Middle frontal gyrus (tissue), 1 donor: ENCODE measurements at regions not wholly inside any gene's neighbourhood (a gene's known extent, or its start where the extent isn't known, plus 50 kb on each side); places are given as distances from the start of the nearest gene placed in this dataset.

Experiments
- DNase-seq: peaks from one replicate; pipeline ENCODE4 v3.0.0-alpha.2; 2015; ENCODE audit warnings: low spot score; ENCODE audit errors: extremely low spot score

DNA sequence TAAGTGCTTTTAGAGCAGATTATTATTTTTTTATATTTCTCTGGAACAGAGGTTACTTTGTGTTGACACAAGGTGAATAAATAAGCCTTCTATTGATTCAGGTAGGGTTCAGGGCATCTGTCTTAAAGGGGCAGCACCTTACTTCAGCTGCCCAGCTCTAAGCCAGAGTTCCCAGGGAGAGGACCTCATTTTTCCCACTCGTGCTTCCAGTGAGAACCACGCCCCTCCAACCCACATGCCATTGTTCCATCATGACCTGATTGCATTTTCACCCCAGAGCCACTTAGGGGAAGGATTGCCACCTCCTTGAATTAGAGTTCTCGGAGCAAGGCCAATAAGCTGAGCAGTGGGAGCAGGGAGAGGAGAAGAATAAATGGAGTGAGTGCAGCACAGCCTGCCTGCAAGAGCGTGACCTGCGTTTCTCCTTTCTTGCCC is 104.3 kb upstream of the FRY start:
- no peak for DNase-seq

DNA sequence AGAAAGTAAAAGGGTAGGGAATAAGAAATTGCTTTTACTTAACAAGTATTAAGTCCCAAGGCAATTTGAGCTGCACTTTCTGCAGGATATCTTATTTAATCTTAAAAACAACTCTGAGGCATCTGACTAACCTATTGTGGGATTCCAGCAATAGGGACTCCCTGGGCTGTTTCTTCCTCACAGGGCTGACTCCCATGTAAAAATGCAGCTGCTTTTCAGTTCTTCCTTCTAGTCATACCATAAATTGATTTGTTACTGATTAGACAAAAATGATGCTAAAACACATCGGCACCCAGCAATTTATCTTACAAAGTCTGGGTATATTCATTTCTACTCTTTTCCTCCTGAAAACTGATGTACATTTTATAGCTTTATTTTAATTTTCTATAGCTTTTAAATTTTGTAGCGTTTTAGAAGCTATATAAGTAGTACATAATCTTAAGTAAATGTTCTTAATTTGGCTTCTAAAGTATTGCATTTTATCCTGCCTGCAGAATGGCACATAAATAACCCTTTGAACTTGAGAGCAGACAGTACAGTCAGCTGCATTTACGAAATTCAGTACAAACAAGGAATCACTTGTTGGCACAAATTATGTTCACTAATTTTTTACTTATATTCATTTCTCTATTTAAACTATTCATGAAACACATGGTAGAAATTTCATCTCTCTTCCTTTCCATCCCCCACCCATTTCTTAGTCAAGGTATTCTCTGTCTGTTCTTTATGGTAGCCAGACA is 102.4 kb upstream of the FRY start:
- DNase-seq = no peak

DNA sequence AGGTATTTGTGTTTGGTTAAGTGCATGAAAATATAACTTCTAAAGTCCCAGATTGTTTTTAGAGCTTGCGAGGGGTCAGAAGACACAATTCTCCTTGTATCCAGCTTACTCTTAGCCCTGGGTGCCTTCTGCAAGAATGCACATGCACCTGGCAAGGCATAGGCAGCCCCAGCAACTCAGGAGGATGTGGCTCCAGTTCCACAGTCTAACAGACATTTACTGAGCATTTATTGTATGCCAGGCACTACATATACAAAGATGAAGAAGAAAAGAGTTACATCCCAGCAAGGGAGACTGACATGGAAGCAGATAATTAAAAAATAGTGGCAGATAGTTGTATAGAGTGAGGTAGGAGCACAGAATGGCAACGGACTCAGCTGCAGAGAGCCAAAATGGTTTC is 101.1 kb upstream of the FRY start:
- no peak for DNase-seq

DNA sequence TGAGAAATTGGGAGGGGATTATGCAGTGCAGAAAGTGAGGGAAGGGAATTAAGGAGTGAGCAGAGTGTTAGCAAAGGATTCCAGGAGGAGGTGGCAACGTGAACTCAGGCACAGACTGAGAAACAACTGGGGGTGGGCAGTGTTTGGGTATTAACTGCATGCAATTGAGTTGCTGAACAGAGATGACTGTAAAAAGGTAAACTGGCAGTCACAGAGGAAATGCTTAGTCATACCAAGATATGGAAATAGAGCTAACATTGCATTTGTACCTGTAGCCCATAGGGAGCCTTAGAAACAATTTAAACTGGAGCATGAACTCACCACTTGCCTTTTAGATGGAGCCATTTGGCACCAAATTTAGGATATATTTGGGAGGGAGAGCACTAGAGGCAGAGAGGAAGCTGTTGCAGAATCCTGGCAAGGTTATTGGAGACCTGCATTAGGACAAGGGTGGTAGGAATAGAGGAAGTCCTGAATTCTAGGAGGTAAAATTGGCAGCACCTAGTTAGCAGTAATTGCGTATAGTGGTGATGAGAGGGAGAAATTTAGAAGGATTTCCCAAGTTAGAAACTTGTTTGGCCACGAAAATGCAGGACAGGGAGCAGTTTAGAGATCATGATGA is 100.6 kb upstream of the FRY start:
- no peak for DNase-seq

DNA sequence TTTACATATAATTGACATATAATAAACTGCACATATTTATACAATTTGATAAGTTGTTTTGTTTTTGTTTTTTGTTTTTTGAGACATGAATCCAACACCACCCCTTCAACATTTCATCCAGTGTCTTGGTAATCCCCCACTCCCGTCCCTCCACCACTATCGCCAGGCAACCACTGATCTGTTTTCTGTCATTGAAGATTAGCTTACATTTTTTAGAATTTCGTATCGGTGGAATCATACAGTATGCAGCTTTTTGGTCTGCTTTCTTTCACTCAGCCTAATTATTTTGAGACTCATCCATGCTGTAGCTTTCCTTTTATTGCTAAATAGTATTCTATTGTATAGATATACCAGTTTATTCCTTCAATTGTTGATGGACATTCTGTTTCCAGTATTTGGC is 94.1 kb upstream of the FRY start:
- no peak for DNase-seq

DNA sequence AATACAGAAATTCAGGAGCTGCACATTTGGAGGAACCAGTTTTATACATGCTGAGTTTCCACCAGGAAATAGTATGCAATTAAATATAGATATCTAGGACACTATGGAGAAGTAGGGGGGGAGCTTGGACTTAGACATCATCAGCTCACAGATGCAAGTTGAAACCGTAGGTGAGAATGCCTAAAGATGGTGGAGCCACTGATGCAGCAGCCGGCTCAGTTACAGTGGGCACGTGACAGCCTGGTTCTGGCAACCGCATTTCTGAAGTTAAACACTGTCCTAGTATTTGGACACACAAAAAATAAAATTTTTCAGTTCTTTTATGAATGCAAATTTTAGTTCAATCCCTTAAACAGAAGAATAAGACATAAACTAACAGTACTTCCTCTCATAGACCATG is 91.5 kb upstream of the FRY start:
- DNase-seq = no peak

DNA sequence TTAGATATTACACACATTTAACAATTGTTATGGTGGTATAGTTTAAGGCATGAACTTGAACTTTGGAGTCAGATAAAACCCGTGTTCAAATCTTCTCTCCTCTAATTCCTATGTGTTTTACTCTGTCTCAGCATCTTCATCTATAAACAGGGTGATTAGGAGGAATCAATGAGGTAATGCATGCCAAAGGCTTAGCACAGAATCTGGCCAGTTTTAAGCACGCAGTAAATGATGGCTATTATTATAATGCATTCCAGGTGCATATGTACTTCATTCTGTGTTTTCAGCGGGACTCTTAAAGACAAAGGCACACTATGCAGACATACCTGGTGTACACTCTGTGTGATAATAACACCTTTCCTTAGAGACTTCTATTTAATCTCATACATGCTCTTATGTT is 88.0 kb upstream of the FRY start:
- DNase-seq = no peak

DNA sequence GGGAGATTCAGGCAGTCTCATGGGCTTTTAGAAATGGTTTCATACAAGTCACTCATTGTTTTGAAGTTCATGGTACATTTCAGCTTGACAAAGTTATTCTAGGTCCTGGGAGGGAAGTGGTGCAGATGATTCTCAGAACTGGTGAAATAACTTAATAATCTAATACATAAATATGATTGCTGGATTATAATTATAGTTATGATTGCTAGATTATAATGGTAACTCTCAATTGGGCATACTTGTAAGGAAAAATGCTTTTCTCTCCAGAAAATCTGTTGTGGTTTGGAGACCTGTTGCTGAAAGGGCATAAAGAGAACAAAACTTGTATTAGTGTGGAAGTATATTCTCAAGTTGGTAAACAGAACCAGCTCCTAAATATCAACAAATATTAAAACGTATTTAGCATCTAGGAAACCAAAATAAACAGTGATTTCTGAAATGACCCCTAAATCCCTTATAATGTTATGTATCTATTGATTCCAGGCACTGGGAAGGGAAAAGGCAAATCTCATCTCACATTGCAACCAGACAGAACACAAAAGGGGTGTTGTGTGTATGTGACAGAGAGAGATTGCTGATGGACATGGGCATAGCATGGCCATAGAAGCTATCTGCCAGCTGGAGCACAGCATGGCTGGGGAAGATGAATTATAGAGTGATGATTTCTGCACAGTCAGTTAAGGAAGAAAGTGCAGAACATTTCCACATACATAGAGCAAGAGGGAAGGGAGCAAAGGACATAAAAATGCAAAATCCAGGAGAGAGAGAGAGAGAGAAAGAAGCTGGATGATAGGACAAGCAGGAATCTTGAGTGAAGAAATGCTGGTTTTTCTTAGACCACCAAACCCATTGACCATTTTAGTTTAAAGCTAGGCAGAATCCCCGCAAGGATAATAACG is 87.1 kb upstream of the FRY start:
- DNase-seq = no peak

DNA sequence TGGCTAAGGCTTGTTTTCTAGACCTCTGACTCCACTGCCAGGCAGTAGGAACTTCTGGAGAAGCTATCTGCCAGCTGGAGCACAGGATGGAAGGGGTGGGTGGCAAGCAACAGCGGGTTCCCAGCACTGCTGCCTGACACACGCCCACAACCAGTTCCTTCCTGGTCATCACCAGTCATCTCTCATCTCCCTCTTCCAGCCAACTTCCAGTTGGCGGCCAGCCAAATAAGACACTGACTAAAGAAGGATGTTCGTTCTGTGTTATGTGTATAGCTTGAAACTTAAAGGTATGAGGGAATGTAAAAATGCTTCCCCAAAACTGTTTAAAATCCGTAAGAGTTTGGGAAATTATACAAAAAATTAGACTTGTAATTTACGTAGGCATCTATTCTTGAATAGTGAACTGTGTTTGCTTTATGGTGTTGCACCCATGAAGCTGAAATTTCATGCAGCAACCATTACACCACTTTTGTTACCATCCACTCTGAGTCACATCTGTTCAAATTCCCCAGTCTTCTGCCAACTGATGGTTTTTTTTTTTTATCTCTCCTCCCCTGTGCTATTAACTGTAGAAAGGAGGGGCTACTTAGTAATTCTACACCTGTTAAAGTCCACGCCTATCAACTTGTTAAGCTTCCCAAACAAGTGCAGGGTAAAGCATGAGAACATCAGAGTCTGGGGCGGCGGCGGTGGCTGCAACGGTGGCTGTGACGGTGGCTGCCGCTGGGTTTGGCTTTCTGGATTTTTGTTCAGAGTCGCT is 86.2 kb upstream of the FRY start:
- DNase-seq = peak; percentile 27

DNA sequence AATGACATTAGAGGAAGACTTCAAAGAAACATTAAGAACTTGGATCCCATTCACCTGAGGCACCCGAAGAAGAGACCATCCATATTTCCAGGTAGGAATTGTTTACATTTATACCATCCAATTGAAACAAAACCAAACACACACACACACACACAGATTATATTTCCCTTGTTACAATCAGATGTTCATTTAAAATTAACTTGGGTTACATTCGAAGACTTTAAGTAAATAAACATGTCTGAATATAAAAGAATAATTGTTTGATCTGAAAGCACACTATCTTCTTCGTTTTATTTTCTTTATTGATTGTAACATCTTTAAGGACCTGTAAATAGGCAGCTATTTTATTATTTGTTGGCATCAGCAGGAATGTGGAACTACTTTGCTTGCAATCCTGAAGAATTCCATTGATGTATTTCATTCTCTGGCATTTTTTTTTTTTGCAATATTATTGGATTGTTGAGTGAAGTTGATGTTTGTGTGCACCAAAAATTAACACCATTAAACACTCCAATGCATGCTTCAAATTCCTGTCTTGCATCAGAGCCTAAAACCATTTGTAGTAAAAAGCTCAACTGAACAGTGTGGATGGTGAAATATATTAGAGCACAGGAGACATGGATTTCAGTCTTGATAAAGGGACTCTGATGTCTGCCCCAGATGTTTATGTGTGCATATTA is 85.3 kb upstream of the FRY start:
- DNase-seq = no peak

DNA sequence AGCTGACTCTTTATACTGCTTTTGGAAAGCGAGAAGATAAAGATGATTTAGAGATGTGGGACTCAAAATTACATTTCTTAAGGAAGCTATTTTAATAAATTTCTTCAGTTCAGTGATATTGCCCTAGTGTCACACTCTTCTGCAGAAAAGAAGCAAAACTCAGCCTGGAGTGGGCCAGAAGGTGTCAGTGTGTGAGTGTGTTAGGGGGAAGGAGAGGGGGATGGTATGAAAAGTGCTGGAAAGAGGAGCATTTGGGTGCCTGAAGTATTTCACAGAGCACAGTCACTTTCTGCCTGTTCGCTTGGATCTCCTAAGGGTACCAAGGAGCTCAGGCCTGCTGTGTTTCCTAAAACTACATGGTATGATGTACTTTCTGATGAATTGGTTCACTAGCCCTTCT is 84.5 kb upstream of the FRY start:
- DNase-seq = no peak

DNA sequence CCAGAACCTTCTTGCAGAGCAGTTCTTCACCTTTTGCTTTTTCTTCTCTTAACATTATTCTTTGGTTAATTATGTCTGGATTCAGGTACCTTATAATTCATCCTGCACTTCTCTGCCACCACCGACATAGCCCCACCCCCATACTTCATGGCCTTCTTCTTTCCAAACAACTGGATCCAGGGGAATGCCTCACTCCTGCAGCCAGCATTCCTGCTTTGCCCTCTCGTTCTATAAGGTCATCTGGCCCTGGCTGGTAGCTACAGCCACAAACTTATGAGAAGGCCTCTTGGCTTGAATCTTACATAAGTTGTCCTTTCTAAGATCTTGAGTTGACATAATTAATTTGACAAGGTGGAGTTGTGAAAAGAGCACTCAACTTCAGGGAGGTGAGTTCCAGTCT is 84.1 kb upstream of the FRY start:
- DNase-seq = no peak

DNA sequence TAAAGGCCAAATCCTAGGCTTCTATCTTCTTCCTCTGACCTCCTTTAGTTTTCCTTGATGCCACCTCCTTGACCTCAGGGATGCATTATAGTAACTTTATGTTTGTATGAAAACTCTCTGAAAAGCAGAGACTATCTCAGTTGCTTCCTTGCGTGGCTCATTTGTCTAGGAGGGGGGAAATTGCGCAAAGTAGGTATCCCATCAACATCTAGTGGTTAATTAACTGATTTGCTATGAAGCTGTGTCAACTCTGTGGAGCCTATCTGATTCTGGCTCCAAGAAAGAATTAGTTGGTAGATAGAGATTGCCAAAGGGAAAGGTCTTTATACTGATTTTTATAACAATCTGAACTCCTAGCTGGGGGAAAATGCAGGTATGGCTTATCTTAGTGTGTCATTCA is 82.1 kb upstream of the FRY start:
- no peak for DNase-seq

DNA sequence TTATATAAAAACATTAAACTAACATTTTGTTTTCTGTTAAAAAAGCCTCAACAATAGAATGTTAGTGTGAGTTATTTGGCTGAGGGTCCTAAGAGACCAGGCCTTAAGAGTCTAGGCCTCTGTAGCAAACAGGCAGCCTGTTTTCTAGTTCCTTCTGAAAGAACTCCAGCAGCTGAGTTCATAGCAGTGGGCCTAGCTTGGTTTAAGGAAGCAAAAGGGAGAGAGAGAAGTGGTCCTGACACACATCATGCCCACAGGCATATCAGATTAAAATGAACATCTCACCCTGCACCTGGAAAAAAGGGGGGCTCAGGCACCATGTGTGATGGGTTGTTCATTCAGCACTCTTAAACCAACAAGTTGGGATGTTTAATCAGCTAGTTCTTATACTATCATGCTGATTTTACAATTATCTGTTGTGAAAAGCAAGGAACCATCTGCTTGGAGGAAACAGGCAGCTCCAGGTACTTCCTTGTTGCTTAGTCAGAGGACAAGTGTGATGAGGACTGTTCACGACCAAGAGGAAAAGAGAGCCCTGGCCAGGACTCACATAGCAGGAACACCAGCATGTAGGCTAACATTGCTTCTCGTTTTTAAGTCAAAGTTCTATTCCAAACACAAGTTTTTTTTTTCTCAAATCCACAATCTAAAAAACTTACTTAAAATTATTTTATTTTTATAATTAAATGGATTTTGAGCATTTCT is 81.3 kb upstream of the FRY start:
- no peak for DNase-seq

DNA sequence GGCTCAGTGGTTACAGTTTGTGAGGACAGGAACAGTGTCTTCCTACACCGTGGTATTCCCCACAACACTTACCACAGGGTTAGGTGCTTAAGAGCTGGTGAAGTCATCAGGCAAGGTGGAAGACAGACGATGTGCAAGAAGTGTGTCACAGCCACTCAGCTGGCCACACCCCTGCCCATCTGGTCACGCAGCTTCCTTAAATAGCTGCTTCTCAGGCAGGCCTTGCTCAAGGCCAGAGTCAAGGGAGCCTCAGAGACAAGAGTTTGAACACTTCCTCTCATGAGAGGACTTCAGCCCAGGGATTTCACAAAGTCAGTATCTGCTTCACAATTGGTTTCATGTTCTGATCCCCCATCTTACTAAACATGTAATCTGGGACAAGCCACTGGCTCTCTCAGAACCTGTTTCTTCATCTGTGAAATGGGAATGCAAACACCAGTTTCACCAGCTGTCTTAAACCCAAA is 80.3 kb upstream of the FRY start:
- no peak for DNase-seq

DNA sequence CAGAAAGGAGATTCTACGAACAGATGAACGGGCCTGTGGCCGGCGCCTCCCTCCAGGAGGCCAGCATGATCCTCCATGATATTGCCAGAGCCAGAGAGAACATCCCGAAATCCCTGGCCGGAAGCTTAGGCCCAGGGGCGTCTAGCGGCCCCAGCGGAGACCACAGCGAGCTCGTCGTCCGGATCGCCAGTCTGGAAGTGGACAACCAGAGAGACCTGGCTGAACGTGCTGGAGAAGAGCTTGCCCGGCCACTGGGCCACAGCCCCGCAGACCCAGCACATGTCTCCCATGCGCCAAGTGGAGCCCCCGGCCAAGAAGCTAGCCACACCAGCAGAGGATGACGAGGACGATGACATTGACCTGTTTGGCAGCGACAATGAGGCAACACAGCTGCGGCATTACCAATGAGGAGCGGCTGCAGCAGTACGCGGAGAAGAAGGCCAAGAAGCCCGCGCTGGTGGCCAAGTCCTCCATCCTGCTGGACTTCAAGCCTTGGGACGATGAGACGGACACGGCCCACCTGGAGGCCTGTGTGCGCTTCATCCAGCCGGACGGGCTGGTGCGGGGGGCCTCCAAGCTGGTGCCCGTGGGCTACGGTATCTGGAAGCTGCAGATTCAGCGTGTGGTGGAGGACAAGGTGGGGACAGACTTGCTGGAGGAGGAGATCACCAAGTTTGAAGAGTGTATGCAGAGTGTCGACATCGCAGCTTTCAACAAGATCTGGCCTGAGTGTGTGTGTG is 78.8 kb upstream of the FRY start:
- no peak for DNase-seq

DNA sequence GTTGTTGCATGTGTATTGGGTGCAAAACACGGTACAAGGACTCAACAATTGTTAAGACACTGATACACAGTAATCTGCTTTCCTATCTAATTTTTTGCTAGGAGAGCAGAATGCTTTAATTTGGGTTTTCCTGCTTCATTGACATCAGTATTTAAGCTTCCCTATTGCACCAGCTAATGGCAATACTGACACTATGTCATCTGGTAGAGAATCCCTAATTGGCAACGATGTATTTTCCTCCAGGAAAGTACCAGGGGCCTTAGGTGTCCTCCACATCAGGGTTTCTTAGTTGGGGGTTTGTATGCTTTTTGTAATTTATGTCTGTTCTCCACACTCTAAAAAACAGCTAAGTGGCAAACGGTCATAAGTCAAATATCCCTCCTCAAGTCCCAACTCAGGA is 76.5 kb upstream of the FRY start:
- DNase-seq = no peak

DNA sequence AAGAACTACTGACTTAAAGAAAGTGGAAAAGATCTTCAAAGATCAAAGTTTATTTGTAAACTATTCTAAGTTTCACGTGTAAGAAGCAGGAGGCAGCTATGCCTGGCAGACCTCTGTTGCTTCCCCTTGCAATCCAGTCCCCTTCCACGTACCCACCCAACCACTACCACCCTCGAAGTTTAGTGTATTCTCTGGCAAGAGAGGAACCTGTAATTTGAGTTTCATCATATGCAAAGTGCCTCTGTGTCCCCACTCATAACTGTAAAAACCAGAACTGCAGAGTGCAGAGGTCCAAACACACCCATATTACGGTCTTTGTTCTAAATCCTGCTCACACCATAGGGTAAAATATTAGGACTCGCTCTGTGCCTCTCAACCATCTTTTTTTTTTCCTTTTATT is 75.8 kb upstream of the FRY start:
- no peak for DNase-seq

DNA sequence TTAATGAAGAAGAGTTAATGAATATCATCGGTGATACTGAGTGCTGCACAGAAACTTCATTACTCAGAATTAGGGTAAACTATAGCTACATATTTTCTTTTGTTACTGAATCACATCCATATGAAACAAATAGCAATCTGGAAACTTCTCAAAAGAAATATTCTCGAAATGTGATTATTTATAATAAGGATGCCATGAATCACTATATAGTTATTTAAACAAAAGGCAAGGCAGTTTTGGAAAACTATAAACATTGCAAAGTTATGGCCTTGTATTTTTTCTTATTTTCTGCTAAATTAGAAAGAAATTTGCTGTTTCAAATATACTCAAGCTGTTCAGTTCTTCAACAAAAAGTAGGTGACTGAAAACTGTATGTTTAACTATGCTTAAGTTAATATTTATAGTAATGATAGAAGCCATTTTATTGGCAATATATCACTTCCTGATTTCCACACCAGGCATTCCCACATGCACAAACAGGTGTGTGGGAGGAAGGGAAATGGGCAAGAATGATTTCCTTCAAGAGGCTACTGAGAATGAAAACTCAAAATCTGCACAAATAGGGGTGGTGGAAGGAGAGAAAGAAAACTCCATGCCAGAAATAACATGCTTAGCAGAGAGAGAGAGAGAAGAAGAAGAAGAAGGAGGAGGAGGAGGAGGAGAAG is 74.5 kb upstream of the FRY start:
- no peak for DNase-seq
